Tibial artery (tissue), 4 donors: ENCODE measurements at regions not wholly inside any gene's neighbourhood (a gene's known extent, or its start where the extent isn't known, plus 50 kb on each side); places are given as distances from the start of the nearest gene placed in this dataset.

Experiments used
- DNase-seq, 2 donors: peaks; one replicate each; pipeline ENCODE4 v3.0.0-alpha.2; 2019
- H3K27ac ChIP-seq, 2 donors: fragments of 200-600 bp; sonication (generic) in 1 of 2; 1 replicate in 1 of 2; 2 replicates in 1 of 2; pipeline ENCODE4 v1.5.1; 2018 to 2019; ENCODE audit warnings: mild to moderate bottlenecking in 1 of 2
- H3K27me3 ChIP-seq, 2 donors: fragments of 200-600 bp; sonication (generic) in 1 of 2; one replicate each; pipeline versions ENCODE4 v1.5.1 to v1.6.0; 2016 to 2019
- H3K36me3 ChIP-seq, 3 donors: fragments of 200-600 bp; sonication (generic) in 2 of 3; one replicate each; pipeline ENCODE4 v1.5.1; 2016 to 2019; ENCODE audit warnings: mild to moderate bottlenecking in 2 of 3
- H3K4me1 ChIP-seq, 4 donors: fragments of 200-600 bp; sonication (generic) in 2 of 4; 1 replicate in 3 of 4; 2 replicates in 1 of 4; pipeline ENCODE4 v1.5.1; 2016 to 2019
- H3K4me3 ChIP-seq, 2 donors: fragments of 200-600 bp; sonication (generic) in 1 of 2; 1 replicate in 1 of 2; 2 replicates in 1 of 2; pipeline ENCODE4 v1.5.1; 2018 to 2019; ENCODE audit warnings: mild to moderate bottlenecking in 2 of 2
- H3K9me3 ChIP-seq, 3 donors: fragments of 200-600 bp; sonication (generic) in 1 of 3; one replicate each; pipeline ENCODE4 v1.5.1; 2016 to 2019
- intact Hi-C: fragments of 100-400 bp; cut with DNase I; formaldehyde crosslinking; loops from one replicate; pipeline ENCODE4 v1.15.0; 2023; ENCODE audit warnings: low total_unique reads
- TF ChIP-seq, protein P1 (sequence below), 2 experiments: fragments of 200-600 bp in 1 of 2; fragments of 450-650 bp in 1 of 2; IDR thresholded peaks; one replicate each; pipeline ENCODE4 v1.5.1; 2017 to 2019; ENCODE audit warnings: antibody characterized with exemption in 2 of 2, mild to moderate bottlenecking in 1 of 2, moderate library complexity in 1 of 2

DNA sequence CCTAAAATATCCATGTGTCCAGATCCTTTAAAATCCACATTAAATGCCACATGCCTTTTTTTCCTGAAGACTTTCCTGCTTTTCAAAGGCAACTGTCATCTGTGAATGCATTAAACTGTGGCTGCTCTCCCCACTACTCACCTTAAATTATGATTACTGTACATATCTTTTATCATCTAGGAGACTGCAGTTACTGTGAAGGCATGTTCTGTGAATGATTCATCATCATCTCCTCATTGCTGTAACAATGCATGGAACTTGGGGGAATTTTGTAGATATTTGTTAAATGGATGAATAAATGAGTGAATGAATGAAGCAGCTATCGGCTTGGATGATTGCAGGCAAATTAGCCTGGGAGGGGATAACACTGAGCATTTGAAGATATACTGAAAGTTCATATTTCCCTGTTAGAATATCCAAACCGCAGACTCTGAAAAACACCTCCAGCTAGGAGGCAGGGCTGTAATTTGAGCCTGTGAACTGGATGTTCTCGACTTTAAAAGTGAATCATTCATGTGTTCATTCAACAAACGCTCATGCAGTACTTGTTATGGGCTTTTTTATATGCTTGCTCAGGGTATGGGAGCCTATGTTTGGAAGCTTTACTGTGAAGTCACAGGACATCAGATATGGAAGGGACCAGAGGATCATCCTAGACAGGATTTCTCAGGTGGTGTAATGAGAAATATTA, 519.2 kb downstream of the KIF4B start:
- intact Hi-C loops: no loop called here
- Histone ChIP-seq H3K4me1 (no peaks in the 10 kb centered on the region), H3K36me3 (no peaks in the 10 kb centered on the region), H3K4me3 (no peak overlapping the region), H3K9me3 (no peaks in the 10 kb centered on the region), H3K27me3 (no peaks in the 10 kb centered on the region), H3K27ac (no peak overlapping the region)
- TF ChIP-seq, protein P1, sequence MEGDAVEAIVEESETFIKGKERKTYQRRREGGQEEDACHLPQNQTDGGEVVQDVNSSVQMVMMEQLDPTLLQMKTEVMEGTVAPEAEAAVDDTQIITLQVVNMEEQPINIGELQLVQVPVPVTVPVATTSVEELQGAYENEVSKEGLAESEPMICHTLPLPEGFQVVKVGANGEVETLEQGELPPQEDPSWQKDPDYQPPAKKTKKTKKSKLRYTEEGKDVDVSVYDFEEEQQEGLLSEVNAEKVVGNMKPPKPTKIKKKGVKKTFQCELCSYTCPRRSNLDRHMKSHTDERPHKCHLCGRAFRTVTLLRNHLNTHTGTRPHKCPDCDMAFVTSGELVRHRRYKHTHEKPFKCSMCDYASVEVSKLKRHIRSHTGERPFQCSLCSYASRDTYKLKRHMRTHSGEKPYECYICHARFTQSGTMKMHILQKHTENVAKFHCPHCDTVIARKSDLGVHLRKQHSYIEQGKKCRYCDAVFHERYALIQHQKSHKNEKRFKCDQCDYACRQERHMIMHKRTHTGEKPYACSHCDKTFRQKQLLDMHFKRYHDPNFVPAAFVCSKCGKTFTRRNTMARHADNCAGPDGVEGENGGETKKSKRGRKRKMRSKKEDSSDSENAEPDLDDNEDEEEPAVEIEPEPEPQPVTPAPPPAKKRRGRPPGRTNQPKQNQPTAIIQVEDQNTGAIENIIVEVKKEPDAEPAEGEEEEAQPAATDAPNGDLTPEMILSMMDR (IDR thresholded peaks at IDR 0.05): no peak
- DNase-seq: no peak

DNA sequence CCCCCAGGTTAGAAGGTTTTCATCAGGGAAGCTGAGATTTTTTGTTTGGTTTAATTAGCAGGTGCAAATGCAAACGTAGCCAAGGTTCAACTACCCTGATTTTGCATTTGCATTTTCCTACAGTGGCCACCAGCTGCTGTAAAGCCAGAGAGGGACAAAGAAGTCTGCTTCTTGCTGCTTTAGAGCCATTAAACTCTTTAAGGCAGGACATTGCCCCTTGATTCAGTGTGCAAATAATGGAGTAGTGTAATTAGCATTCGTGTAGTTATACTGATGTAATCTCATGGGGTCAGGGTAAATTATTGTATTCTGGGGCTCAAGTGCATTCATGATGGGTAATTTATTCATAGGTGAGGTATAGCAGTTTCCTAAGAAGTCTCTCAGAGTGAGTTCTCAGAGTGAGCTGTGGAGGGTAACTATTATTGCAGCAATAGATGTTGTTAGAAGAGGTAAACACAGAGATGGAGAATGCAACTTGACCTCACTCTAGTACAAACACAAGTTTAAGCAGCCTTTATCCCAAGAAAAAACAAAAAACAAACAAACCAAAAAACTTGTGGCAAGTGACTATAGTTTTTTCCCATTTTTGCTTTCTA, 526.5 kb downstream of the KIF4B start:
- Histone ChIP-seq H3K4me1 (no peaks in the 10 kb centered on the region), H3K36me3 (no peaks in the 10 kb centered on the region), H3K4me3 (no peak overlapping the region), H3K27me3 (no peaks in the 10 kb centered on the region), H3K27ac (no peak overlapping the region), H3K9me3 (peaks cover 0 to 5% (median 3%) of the 10 kb centered on the region in 3 donors)
- TF ChIP-seq, protein P1 (IDR thresholded peaks at IDR 0.05): no peak
- DNase-seq: no peak
- intact Hi-C loops: no loop called here

DNA sequence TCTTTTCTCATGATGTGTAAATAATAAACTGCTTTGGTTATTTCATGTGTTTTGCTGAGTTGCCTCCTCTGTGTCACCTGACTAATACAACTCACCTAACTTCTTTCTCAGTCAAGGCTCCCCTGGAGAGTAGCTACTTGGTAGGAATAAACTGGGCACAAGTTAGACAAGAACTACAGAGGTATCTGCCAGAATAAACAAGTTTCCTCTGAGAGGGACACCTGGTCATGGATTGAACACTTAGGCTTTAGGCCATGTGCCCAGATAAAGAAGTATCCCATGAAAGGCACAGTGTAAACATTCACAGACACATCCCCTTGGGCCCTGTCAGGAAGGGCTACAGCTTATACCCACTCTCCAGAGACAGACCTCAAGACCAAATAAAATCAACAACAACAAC, 532.5 kb downstream of the KIF4B start:
- intact Hi-C loops: no loop called here
- no peak overlapping the region for H3K4me3 ChIP-seq
- DNase-seq: no peak
- H3K4me1 ChIP-seq: no peaks in the 10 kb centered on the region
- no peak overlapping the region for H3K27ac ChIP-seq
- no peaks in the 10 kb centered on the region for H3K27me3 ChIP-seq
- TF ChIP-seq, protein P1 (IDR thresholded peaks at IDR 0.05): no peak
- peaks cover 0 to 5% (median 3%) of the 10 kb centered on the region in 3 donors for H3K9me3 ChIP-seq
- no peaks in the 10 kb centered on the region for H3K36me3 ChIP-seq

DNA sequence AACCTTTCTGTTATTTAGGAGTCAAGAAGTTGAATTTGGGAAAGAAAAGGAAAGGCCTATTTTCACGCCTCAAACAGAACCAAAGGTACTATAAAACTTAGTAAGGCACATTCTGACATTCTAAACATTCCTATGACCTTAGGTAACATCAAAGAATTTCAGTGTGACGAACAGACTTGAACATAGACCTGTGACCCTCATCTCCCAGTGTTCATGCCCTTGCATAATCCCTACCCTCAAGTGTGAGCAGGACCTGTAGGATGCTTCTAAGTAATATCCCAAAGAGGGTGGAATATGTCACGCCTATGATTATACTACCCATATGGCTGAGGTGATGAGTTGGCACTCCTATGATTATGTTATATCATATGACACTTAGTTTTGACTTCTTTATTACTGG, 540.9 kb downstream of the KIF4B start:
- Histone ChIP-seq H3K27me3 (no peaks in the 10 kb centered on the region), H3K4me1 (no peaks in the 10 kb centered on the region), H3K4me3 (no peak overlapping the region), H3K27ac (no peak overlapping the region), H3K36me3 (no peaks in the 10 kb centered on the region), H3K9me3 (no peaks in the 10 kb centered on the region)
- intact Hi-C loops: no loop called here
- no peak for DNase-seq
- TF ChIP-seq, protein P1 (IDR thresholded peaks at IDR 0.05): no peak

DNA sequence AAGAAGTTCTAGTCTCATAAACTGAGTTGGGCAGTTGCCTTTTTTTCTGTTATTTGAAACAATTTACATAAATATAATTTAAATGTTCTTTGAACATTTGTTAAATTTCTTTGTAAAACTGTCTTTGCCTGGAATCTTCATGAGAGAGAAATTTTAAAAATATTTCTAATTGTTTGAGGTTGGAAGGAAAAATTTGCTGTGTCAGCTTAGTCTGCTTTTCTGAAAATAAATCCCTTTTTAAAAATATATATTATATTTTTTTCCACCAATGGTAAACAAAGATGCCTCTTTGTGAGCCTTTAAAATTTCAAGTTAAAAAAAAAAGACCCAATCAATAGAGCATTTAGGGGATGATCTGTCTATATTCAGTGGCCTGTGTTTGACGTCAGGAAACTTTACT, 542.7 kb downstream of the KIF4B start:
- no peaks in the 10 kb centered on the region for H3K4me1 ChIP-seq
- no peak for DNase-seq
- no peak overlapping the region for H3K27ac ChIP-seq
- H3K36me3 ChIP-seq: no peaks in the 10 kb centered on the region
- TF ChIP-seq, protein P1 (IDR thresholded peaks at IDR 0.05): no peak
- no peaks in the 10 kb centered on the region for H3K9me3 ChIP-seq
- no peaks in the 10 kb centered on the region for H3K27me3 ChIP-seq
- H3K4me3 ChIP-seq: no peak overlapping the region
- intact Hi-C loops: no loop called here
